Putamen (tissue), 1 donor: ENCODE measurements at regions not wholly inside any gene's neighbourhood (a gene's known extent, or its start where the extent isn't known, plus 50 kb on each side); places are given as distances from the start of the nearest gene placed in this dataset.

Experiments
- DNase-seq: peaks from one replicate; pipeline ENCODE4 v3.0.0-alpha.2; 2016; ENCODE audit warnings: low spot score

DNA sequence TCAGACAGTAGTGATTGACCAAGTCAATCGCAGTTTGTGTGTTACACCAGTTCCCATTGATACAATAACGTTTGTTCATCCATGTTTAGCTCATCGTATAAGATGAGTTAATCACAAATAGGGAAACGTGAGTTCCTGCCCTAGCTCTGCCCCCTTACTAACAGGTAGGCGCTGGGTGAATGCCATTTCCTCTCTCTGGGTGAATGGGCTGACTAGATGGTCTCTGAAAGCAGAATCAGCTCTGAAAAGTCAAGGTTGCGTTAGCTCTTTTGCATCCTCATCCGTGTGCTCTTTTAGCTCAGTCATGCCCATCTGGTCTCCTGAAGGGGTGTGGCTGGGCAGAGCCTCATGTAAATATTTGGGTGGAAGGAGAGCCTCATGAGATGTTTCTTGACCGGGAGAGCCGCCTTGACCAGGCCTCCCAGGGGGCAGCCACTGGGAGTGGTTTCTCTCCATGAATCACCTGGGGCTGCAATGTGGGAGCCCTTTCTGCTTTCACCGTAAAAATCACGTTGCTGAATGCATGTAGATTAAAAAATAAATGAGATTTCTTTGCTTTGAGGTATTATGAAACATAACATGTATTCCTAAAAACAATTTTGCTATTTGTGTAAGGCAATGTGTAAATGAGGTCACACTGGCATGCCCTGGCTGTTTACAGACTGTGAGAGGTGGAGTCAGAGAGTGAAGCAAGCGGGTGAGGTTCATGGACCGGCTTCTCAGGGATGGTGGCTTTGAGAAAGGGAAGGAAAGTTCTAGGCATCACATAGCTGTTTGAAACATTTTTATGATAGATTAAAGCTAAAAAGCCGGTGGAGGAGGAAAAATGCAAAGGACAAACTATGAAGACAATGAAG is 108.4 kb upstream of the RASGRP1 start:
- no peak for DNase-seq

GRCh38 chr15:38674448-38674847 is 109.8 kb upstream of the RASGRP1 start:
- no peak for DNase-seq

- no peak for DNase-seq
Measured at GRCh38 chr15:38678281-38678680, 113.7 kb upstream of the RASGRP1 start.

GRCh38 chr15:38680775-38681174 is 116.2 kb upstream of the RASGRP1 start:
- peak; percentile 65 for DNase-seq

DNA sequence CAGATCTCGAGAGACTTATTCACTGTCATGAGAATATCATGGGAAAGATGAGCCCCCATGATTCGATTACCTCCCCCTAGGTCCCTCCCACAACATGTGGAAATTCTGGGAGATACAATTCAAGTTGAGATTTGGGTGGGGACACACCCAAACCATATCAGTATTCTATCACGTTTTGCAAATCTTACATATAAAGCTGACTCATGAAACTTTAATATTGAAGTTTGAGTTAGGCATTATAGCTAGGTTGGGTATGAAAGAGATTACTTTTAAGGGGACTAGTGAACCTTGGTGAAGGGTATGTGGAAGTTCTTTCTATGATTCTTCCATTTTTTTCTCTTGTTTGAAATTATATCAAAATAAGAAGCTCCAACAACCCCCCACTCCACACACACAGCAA is 117.7 kb upstream of the RASGRP1 start:
- DNase-seq = no peak

DNA sequence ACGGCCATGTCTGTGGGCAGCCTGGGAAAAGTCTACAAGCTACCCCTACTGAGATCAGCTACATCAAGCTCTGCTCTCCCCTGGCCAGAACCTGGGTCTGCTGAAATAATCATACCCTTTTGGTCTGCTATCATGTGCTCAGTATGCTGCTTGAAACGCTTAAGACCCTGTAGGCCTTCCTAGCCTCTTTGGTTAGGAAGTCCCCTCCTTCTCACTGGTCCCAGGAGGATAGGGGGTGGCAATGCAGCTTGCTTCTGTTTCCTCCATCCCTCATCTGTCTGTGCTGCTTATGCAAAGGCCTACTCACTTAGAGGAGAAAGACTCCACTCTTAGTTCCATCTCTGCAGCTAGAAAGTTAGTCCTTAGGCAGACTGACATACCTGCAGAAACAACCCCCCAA is 118.2 kb upstream of the RASGRP1 start:
- DNase-seq = no peak

DNA sequence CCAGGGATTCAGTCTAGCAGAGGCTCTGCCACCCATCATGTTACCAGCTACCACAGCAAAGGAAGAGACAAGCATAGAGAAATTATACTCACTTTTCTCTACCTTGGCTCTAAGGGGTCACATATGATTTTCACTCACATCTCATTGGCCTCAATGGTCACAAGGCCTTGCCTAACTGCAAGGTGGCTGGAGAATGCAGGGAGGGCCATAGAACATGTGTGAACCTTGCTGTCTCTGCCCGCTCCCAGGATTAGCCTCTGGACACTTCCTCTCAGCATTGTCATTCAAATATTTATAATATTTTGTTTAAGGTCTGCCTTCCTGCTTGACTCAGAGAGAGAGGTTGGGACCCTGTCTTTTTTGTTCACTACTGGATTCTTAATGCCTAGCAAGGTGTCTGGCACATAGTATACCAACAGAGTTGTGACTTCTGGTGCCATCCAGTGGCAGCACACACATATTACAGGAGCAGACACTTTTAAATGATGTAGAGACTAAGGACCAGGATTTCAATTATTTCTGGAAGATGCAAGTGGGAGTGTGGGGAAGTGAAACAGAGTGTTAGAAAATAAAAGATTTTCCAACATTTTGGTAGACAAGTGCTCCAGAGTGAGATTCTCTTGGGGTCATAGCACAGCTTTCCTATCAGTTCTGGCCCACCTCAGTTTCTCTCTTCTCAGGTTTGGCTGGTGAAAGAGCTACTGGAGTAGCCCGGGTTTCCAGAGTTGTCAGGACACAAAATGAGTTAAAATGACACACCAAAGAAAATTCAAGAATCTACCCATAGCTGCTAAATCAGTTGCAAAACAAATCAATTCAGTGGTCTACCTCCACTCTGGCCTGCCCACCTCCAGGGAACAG is 119.0 kb upstream of the RASGRP1 start:
- peak; percentile 53 for DNase-seq

- no peak for DNase-seq
Measured at GRCh38 chr15:38684440-38685010, 119.9 kb upstream of the RASGRP1 start.

DNA sequence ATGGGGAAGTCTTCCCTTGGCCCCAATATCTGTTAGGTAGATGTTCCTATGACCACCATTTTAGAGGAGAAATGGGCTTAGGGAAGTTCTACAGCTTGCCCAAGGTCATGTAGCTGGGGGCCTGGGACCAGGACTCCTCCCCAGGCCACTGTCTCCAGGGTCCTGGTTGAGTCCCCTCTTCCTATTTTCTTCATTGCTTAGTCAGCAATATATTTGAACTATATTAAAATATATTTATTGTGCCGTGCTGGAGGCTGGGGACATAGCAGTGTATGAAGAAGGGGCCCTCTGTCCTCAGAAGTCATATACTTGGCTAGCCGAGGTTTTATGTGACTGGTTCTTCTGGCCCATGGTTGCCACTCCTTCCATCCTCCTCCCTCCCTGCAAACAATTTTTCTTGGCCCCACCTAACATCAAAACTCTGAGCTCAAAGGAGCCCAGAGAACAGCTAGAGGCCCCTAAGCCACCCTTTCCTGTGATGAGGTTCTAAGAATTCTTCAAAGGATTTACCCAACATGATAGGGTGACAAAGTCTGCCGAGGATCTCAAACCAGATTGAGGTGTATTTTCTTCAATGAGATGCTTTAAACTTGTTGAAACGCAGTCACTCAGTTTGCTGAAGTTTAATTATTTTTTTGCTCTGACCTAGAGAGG is 121.2 kb upstream of the RASGRP1 start:
- DNase-seq = no peak

- no peak for DNase-seq
Measured at GRCh38 chr15:38687340-38687739, 122.7 kb upstream of the RASGRP1 start.

DNA sequence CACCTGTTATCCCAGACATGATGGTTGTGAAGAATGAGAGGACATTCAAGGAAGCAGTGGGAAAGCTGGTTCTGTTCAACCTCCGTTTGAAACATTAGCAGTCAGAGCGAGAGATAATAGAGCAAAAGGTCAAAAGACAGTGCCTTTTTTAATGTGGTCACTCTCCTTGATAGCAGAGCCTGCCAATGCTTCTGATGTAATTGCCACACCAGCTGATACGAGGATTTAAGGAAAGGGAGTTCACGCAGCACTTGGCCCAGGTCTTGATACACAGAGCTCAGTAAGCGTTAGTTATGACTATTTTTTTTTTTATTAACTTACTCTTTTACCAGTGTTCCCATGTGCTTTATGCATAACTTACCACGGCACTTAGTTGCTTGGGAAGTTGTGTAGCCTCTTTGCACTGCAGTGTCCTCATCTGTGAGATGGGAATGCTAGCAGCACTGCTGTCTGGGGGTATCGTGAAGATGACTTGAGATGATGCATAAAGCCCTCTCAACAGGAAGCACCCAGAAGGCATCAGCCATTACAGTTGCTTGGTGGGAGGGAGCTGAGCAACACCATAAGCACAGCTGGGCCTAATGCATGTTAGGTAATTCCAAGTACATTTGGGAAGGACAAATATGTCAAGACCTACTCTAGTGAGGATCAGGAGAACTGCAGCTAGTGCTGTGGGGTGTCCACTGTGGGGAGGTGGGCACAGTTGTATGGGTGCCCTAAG is 123.3 kb upstream of the RASGRP1 start:
- DNase-seq = no peak

DNA sequence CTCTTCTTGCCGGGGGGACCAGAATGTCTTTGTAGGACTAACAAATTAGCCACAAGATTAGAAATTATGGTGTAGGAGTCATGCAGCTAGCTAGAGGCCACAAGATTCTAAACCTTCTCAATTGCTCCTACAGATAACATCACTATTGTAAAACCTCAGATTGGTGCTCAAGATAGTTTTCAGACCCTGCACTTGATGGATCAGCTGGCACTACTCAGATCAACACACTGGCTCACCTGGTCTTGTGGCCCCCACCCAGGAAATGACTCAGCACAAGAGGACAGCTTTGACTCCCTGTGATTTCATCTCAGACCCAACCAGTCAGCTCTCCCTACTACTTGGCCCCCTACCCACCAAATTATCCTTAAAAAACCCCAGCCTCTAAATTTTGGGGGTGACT is 124.1 kb upstream of the RASGRP1 start:
- no peak for DNase-seq

- no peak for DNase-seq
Measured at GRCh38 chr15:38689522-38689921, 124.9 kb upstream of the RASGRP1 start.

DNA sequence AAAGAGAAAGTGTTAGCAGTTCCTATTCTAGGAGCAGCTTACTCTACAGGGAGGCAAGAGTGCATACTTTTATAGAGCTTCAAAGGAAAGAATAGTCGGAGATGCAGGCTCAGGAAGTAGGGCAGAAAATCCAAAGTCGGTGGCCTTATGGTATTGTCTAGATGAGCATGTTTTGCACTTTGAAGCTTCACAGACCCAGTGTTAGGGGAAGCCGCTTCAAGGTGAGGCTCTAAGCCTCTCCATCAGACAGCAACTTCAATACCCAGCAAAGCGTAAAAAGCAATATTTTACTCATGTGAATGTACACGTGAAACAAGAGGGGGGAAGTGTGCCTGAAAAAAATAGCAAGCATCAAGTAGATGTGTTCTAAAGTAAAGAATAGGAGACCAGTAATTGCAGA is 125.6 kb upstream of the RASGRP1 start:
- DNase-seq = no peak

- peak; percentile 71 for DNase-seq
Measured at GRCh38 chr15:38690719-38691332, 126.2 kb upstream of the RASGRP1 start.

GRCh38 chr15:38691377-38691776 is 126.8 kb upstream of the RASGRP1 start:
- no peak for DNase-seq

- DNase-seq = no peak
Measured at GRCh38 chr15:38691965-38692788, 127.6 kb upstream of the RASGRP1 start.

GRCh38 chr15:38692789-38693062 is 128.1 kb upstream of the RASGRP1 start:
- no peak for DNase-seq

DNA sequence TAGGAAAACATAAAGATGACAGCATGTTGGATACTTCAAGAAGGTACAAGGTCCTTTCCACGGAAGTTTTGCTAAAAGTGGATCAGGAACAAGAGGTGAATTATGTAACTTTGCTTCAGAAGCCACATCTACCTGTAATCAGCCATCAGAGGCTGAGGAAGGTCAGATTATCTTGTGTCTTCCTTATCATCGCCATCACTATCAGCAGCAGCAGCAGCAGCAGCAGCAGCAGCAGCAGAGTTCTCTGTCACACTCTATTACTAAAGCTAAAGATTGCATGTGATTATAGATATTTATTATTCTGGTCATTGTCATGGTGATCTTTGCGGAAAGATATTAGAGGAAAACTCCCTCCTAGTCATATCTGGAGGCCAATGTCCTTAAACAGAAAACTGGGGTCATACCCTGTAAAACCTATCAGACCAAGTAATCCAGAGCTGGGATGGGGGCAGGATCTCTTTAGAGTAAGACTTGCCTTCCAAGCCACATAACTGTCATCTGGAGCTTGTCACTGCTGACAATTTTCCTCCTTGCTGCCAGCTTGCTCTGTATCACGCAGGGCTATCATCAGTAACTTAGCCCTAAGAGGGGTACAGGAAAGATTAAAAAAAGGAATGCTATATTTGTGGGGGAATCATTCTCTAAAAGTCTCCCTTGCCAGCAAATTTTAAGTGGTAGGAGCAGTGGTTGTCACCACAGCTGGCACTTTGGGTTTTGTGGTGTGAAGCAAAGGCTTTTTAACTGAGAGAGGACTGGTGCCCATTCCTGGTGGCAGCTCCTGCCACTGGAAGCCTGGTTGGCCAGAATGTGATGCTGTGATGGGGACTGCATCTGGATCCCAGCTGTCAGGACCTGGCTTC is 130.9 kb upstream of the RASGRP1 start:
- no peak for DNase-seq
